Neutrophil (primary cell): ENCODE measurements at regions not wholly inside any gene's neighbourhood (a gene's known extent, or its start where the extent isn't known, plus 50 kb on each side); places are given as distances from the start of the nearest gene placed in this dataset.

Experiments
- H3K27ac ChIP-seq: fragments of 200-600 bp; sonication (generic); 2 replicates; pipeline ENCODE4 v1.5.1; 2016; ENCODE audit warnings: mild to moderate bottlenecking, moderate library complexity
- H3K27me3 ChIP-seq: fragments of 200-600 bp; sonication (generic); 2 replicates; pipeline ENCODE4 v1.6.0; 2016; ENCODE audit warnings: mild to moderate bottlenecking
- H3K36me3 ChIP-seq: fragments of 200-600 bp; sonication (generic); 2 replicates; pipeline ENCODE4 v1.5.1; 2017
- H3K4me1 ChIP-seq, 2 experiments: fragments of 200-600 bp in 1 of 2; sonication (generic) in 1 of 2; 1 replicate in 1 of 2; 2 replicates in 1 of 2; pipeline versions ENCODE4 v1.5.1 to v1.6.1; 2013 to 2016; ENCODE audit warnings: low read depth in 1 of 2, low read length in 1 of 2, mild to moderate bottlenecking in 1 of 2, moderate library complexity in 1 of 2; ENCODE audit not compliant: control insufficient read depth in 1 of 2, insufficient read depth in 1 of 2
- H3K4me3 ChIP-seq, 2 experiments: fragments of 200-600 bp in 1 of 2; sonication (generic) in 1 of 2; 1 replicate in 1 of 2; 2 replicates in 1 of 2; pipeline ENCODE4 v1.5.1; 2013 to 2016; ENCODE audit warnings: low read depth in 1 of 2, low read length in 1 of 2, mild to moderate bottlenecking in 1 of 2, moderate library complexity in 1 of 2
- H3K9me3 ChIP-seq: fragments of 200-600 bp; sonication (generic); 2 replicates; pipeline ENCODE4 v1.5.1; 2016
- CTCF ChIP-seq: fragments of 200-600 bp; sonication (generic); IDR thresholded peaks from 2 replicates; pipeline ENCODE4 v1.5.1; 2016; ENCODE audit warnings: antibody characterized with exemption

GRCh38 chr6:166744223-166745134, 117.4 kb upstream of the RPS6KA2 start:
- H3K4me3 ChIP-seq: no peak overlapping the region
- no peaks in the 10 kb centered on the region for H3K27me3 ChIP-seq
- H3K27ac ChIP-seq: no peak overlapping the region
- H3K9me3 ChIP-seq: no peaks in the 10 kb centered on the region
- no peaks in the 10 kb centered on the region for H3K36me3 ChIP-seq
- peaks cover 12 to 19% of the 10 kb centered on the region in 2 experiments for H3K4me1 ChIP-seq
- no peak for TF ChIP-seq CTCF

DNA sequence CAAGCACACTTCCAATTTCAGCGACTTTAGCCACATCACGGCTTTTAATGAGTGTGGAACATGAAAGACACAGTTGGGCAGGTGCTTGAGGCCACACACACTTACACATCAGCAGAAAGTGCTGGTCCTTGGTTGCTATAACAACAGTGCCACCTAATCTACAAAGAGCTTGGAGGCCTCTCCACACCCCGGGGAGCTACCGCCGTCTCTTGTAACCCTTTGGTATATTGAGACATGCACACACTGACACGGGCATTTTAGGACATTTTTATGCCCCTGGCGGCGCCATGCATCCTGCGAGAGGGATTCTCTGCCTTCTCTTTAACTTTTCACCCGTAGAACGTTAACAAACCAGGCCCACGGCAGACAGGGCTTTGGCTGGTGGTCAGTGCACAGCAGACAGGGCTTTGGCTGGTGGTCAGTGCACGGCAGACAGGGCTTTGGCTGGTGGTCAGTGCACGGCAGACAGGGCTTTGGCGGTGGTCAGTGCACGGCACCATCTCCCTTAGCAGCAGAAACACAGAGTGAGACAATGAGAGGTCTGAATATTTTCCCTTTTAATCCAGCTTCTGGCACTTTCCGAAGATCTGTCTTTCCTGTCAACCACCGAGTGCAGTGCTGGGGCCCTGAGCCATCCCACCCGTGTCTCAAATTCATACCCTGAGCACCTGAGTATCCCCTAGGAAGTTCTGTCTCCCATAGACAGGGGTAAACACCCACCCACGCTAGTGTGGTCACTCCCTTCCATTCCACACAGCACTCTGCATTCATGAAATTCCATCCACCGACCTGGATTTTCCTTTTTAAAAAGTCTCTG, 116.6 kb upstream of the RPS6KA2 start:
- Histone ChIP-seq H3K9me3 (no peaks in the 10 kb centered on the region), H3K27ac (no peak overlapping the region), H3K36me3 (no peaks in the 10 kb centered on the region), H3K4me1 (peaks cover 12 to 23% of the 10 kb centered on the region in 2 experiments), H3K27me3 (no peaks in the 10 kb centered on the region), H3K4me3 (no peak overlapping the region)
- no peak for TF ChIP-seq CTCF

- Histone ChIP-seq H3K36me3 (no peaks in the 10 kb centered on the region), H3K9me3 (no peaks in the 10 kb centered on the region), H3K27me3 (no peaks in the 10 kb centered on the region), H3K4me1 (peaks cover 9 to 19% of the 10 kb centered on the region in 2 experiments), H3K4me3 (no peak overlapping the region), H3K27ac (no peak overlapping the region)
- no peak for TF ChIP-seq CTCF
Measured at GRCh38 chr6:166742981-166743380, 115.9 kb upstream of the RPS6KA2 start.

DNA sequence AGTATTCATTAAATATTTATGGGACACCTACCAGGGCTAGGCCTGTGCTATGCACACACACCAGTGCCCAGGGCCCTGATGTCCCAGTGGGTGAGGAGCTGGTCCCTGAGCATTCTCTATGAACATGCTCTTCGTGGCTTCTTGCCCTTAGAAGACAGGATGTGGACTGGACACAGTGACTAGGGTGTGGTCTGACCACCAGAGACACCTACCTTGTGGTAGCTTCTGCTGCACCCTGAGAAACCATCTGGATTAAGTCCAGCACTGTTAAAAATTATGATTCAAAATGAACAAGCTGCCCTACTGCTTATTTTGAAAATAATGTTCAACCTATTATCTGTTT, 112.9 kb upstream of the RPS6KA2 start:
- Histone ChIP-seq H3K27me3 (no peaks in the 10 kb centered on the region), H3K36me3 (no peaks in the 10 kb centered on the region), H3K9me3 (no peaks in the 10 kb centered on the region), H3K27ac (no peak overlapping the region), H3K4me3 (no peak overlapping the region), H3K4me1 (peaks cover 8 to 20% of the 10 kb centered on the region in 2 experiments)
- no peak for TF ChIP-seq CTCF

DNA sequence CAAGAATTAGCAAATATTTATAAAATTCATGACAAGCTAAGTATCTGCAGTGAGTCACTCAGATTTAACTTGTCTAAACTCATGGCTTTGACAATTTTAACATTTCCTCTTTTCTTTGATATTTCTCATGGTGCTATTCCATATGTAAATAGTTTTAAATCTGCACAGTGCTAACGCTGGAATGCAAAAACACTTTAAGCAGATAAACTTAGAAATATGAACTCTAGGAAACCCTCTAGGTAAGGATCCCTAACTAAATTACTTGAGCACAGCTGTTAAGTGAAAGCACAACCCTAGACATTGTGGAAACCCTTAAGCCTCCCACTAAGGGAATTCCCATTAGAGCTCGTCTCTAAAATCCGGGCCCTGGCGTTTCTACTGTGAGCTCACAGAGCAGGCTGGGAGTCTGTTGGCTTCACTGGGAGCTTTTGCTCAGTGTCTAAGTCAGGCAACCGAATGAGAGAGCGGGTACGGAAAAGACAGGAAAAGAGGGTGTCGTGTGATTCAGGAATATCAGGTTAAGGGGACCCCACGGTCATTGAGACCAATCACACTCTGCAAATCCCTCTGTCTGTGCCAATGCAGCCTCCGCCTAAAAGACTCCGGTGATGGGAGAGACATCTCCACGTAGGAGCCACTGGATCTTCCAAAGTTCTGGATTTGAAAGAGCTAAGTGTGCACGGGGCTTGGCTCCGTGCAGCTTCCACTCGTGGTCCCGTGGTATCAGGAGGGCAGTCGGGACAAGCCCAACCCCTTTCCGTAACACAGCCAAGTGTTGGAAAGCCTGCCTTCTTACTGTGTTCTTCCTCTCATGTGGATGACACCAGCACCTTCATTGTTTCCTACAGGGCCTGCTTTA, 112.3 kb upstream of the RPS6KA2 start:
- Histone ChIP-seq H3K4me3 (no peak overlapping the region), H3K36me3 (no peaks in the 10 kb centered on the region), H3K9me3 (no peaks in the 10 kb centered on the region), H3K27ac (no peak overlapping the region), H3K27me3 (no peaks in the 10 kb centered on the region), H3K4me1 (peaks cover 14 to 26% of the 10 kb centered on the region in 2 experiments)
- TF ChIP-seq CTCF: no peak
